ENCODE measurements at regions not wholly inside any gene's neighbourhood (a gene's known extent, or its start where the extent isn't known, plus 50 kb on each side); places are given as distances from the start of the nearest gene placed in this dataset.

GRCh38 chr1:234745844-234746797 lies 136.1 kb upstream of the IRF2BP2 start:
- DNase-seq = peak; percentile 22

GRCh38 chr1:234745276-234745675 lies 135.3 kb upstream of the IRF2BP2 start:
- no peak for DNase-seq

- no peak for DNase-seq
Observed at GRCh38 chr1:234743791-234744611, 134.0 kb upstream of the IRF2BP2 start.

GRCh38 chr1:234742622-234743021 lies 132.6 kb upstream of the IRF2BP2 start:
- DNase-seq = no peak

- DNase-seq = no peak
Observed at GRCh38 chr1:234737967-234738314, 128.0 kb upstream of the IRF2BP2 start.

GRCh38 chr1:234735916-234736315 lies 125.9 kb upstream of the IRF2BP2 start:
- DNase-seq = no peak

- DNase-seq = no peak
Observed at GRCh38 chr1:234735476-234735875, 125.5 kb upstream of the IRF2BP2 start.

- DNase-seq = no peak
Observed at GRCh38 chr1:234734869-234735268, 124.9 kb upstream of the IRF2BP2 start.

- DNase-seq = no peak
Observed at GRCh38 chr1:234734412-234734835, 124.4 kb upstream of the IRF2BP2 start.

- DNase-seq = no peak
Observed at GRCh38 chr1:234733427-234733826, 123.4 kb upstream of the IRF2BP2 start.

- no peak for DNase-seq
Observed at GRCh38 chr1:234732671-234733390, 122.9 kb upstream of the IRF2BP2 start.

- no peak for DNase-seq
Observed at GRCh38 chr1:234732260-234732659, 122.3 kb upstream of the IRF2BP2 start.

GRCh38 chr1:234731569-234732085 lies 121.6 kb upstream of the IRF2BP2 start:
- no peak for DNase-seq

GRCh38 chr1:234730770-234731568 lies 121.0 kb upstream of the IRF2BP2 start:
- DNase-seq = no peak

- no peak for DNase-seq
Observed at GRCh38 chr1:234730475-234730769, 120.4 kb upstream of the IRF2BP2 start.

- DNase-seq = no peak
Observed at GRCh38 chr1:234729561-234730474, 119.8 kb upstream of the IRF2BP2 start.

GRCh38 chr1:234728740-234729139 lies 118.8 kb upstream of the IRF2BP2 start:
- no peak for DNase-seq

- no peak for DNase-seq
Observed at GRCh38 chr1:234727018-234727940, 117.3 kb upstream of the IRF2BP2 start.

GRCh38 chr1:234726359-234726943 lies 116.5 kb upstream of the IRF2BP2 start:
- DNase-seq = no peak

All from NCI-H226 (cell line).